ENCODE measurements at regions not wholly inside any gene's neighbourhood (a gene's known extent, or its start where the extent isn't known, plus 50 kb on each side); places are given as distances from the start of the nearest gene placed in this dataset.

DNA sequence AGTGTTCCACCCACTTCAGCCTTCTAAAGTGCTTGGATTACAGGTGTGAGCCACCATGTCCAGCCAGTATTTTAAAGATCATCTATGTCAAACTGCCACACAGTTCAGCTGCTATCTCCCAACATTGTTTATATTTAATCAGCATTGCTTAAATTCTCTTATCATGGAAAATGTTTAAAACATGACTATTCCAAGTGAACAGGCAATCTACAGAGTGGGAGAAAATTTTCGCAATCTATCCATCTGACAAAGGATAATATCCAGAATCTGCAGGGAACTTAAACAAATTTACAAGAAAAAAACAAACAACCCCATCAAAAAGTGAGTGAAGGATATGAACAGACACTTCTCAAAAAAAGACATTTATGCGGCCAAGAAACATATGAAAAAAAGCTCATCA, 69.4 kb upstream of the NAV3 start:
- ATAC-seq (ENCODE audit: low FRiP score) (no peak), DNase-seq (ENCODE audit: low spot score) (no peak)
- TF ChIP-seq, protein P1, sequence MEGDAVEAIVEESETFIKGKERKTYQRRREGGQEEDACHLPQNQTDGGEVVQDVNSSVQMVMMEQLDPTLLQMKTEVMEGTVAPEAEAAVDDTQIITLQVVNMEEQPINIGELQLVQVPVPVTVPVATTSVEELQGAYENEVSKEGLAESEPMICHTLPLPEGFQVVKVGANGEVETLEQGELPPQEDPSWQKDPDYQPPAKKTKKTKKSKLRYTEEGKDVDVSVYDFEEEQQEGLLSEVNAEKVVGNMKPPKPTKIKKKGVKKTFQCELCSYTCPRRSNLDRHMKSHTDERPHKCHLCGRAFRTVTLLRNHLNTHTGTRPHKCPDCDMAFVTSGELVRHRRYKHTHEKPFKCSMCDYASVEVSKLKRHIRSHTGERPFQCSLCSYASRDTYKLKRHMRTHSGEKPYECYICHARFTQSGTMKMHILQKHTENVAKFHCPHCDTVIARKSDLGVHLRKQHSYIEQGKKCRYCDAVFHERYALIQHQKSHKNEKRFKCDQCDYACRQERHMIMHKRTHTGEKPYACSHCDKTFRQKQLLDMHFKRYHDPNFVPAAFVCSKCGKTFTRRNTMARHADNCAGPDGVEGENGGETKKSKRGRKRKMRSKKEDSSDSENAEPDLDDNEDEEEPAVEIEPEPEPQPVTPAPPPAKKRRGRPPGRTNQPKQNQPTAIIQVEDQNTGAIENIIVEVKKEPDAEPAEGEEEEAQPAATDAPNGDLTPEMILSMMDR (IDR thresholded peaks at IDR 0.05) = no peak

GRCh38 chr12:77760271-77761025, 70.2 kb upstream of the NAV3 start:
- ATAC-seq (ENCODE audit: low FRiP score) = no peak
- TF ChIP-seq, protein P1 (IDR thresholded peaks at IDR 0.05) = no peak
- DNase-seq (ENCODE audit: low spot score) = no peak

DNA sequence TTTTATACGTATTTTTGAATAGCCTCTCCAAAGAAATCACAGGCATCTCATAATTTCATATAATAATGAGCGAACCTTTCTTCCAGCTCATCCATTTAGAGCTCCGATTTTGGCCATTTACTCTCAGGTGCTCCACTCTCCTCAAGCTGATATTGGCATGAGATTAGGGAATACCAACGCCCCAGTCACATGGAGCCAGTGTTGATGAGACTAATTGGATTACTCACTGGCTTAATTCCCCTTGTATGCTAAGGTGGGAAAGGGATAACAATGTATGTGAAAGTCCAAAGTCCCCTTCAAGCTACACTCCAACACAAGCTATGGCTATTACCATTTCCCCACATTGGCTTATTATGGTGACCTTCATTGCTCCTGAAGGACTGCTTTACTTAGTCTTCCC, 76.6 kb upstream of the NAV3 start:
- TF ChIP-seq, protein P1 (IDR thresholded peaks at IDR 0.05) = no peak
- DNase-seq (ENCODE audit: low spot score) (no peak), ATAC-seq (ENCODE audit: low FRiP score) (no peak)

- no peak for DNase-seq (ENCODE audit: low spot score)
- no peak for ATAC-seq (ENCODE audit: low FRiP score)
- TF ChIP-seq, protein P1 (IDR thresholded peaks at IDR 0.05) = no peak
Measured at GRCh38 chr12:77751939-77752338, 78.8 kb upstream of the NAV3 start.

- TF ChIP-seq, protein P1 (IDR thresholded peaks at IDR 0.05) = no peak
- no peak for ATAC-seq (ENCODE audit: low FRiP score)
- DNase-seq (ENCODE audit: low spot score) = no peak
Measured at GRCh38 chr12:77746096-77746495, 84.6 kb upstream of the NAV3 start.

DNA sequence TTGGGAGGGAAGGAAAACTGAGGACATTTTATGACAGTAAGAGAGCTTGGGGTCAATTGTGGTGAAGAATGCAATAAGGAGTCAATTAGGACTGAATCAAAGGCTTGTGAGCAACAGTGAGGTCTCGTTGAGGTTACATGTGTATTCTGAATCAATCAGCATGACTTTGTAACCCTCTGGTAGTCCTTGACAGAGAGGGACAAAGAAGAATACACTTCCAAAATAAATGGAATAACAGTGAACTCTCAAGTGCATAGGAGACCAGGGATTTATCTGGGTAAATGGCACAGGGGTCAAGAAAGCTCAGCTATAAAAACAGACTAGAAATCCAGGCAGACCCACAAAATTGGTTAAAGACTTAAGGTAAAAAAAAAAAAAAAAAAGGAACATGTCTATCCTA, 85.1 kb upstream of the NAV3 start:
- no peak for ATAC-seq (ENCODE audit: low FRiP score)
- no peak for DNase-seq (ENCODE audit: low spot score)
- TF ChIP-seq, protein P1 (IDR thresholded peaks at IDR 0.05) = no peak

- ATAC-seq (ENCODE audit: low FRiP score) (no peak), DNase-seq (ENCODE audit: low spot score) (no peak)
- TF ChIP-seq, protein P1 (IDR thresholded peaks at IDR 0.05) = no peak
Measured at GRCh38 chr12:77742631-77743030, 88.1 kb upstream of the NAV3 start.

Data from omental fat pad (tissue), 3 donors.